Fibroblast of skin of back (primary cell): ENCODE measurements at regions not wholly inside any gene's neighbourhood (a gene's known extent, or its start where the extent isn't known, plus 50 kb on each side); places are given as distances from the start of the nearest gene placed in this dataset.

Experiments
- DNase-seq: peaks from one replicate; pipeline ENCODE4 v3.0.0-alpha.2; 2013

DNA sequence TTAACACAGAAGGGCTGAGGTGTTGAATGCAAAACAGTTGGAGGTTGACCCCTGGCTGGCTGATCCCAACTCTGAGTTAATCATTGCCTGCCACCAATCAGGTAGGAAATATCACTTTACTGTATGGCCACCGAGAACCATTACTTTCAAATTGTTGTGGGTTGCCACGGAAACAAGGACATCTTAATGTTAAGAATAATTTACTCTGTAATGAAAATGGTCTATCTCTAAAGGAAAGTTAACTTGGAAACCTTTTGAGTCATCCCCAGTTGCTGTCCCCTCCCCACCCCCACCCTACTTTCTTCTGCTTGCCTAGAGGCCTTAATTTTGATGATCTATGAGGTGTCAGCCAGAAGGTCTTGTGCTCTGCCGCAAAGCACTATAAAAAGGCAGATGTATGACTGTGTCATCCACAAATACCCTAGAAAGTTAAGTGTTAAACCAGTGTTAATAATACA lies 78.7 kb upstream of the SNRK start:
- no peak for DNase-seq

DNA sequence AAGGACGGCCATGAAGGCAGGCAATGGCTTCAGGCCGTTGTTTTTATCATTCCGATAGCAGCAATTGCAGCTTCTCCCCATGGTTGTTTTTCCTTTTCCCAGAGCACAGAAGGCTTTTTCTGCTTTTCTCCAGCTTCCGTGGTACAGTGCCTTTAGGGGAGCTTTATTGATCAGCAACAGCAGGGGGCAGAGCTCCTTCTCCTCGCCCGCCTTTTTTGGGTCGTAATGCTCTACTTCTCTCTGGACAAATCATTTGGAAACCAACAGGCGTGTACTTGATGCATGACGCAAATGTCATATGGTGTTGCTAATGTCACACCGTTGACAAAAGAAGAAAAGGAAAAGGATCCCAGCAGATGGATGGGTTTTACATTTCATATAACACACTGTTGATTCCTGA lies 79.7 kb upstream of the SNRK start:
- no peak for DNase-seq

DNA sequence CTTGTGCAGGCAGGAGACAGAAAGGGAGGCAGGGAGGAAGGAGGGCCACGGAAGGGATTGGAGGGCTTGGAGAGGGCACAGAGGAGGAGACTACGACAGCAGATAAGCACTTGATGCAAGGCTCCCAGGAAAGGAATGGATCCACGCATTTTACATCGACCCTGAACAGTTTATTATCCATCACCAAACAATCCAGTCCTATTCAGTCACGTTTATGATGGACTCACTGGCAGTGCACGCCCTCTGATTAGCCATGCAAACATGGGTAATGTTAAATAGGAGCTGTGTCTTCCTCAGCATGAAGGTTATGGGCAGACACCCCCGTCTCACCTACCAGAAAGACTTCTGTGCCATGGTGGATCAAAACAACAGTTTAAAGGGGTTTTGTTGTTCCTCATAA lies 80.2 kb upstream of the SNRK start:
- no peak for DNase-seq

DNA sequence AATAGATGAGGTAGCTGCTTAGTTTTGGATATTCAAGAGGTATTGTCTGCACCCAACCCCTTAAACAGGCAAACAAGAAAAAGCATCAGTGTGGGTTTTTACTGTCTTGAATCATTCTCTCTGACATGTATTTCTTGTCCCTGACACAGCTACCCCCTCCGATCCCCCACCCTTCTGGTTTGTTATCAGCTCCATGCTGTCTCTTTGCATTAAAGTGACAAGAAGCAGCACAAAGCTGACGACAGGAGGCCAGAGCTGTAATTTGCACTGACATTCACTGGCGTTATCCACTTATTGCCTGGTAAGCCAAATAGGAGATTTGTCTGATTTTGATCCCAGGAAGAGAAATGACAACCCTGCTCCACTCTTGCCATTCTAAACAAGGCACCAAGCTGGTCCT lies 83.3 kb upstream of the SNRK start:
- no peak for DNase-seq

DNA sequence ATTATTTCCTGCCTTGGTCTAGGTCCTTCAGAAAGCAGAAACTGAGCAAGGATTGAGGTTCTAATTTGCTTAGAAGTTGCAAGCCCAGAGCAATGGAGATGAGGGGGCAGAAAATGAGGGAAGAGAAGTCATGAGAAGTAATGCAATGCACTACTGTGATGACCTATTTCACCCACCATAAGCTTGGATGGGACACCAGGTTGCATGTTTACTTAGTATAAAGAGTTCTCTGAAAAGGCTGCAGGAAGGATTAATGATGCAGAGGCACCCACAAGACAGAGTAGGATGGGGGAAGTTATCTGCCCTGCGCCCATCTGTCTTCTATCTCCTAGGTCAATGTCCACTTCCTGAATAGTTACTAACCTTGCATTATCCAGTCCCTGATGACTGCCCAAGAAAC lies 84.8 kb upstream of the SNRK start:
- DNase-seq: no peak

DNA sequence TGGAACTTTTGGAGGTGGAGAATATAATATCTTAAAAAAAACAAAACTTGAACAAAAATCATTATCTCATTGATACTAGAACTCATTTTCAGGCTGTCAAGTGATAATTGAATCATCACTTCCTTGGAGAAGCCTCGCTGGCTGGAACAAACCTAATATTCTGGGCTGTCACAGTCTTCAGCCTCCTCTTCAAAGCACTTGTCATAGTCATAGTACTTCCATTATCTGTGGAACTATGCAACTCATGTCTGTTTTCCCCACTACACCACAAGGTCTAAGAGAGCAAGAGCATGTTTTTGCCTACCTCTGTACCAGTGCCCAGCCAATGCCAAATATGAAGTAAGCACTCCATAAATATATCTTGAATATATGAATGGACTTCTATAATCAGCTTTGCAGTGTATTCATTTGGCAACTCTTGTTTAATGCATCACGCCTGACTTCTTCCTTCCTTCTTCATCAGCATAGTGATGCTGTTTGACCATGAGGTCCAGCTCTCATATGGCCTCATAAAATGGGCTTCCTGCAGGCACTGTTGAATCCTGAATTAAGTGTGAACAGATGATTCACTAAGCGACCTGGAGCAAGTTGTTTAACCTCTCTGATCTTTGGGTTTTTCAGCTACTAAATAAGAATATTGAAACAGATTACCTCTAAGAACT lies 86.6 kb upstream of the SNRK start:
- no peak for DNase-seq

DNA sequence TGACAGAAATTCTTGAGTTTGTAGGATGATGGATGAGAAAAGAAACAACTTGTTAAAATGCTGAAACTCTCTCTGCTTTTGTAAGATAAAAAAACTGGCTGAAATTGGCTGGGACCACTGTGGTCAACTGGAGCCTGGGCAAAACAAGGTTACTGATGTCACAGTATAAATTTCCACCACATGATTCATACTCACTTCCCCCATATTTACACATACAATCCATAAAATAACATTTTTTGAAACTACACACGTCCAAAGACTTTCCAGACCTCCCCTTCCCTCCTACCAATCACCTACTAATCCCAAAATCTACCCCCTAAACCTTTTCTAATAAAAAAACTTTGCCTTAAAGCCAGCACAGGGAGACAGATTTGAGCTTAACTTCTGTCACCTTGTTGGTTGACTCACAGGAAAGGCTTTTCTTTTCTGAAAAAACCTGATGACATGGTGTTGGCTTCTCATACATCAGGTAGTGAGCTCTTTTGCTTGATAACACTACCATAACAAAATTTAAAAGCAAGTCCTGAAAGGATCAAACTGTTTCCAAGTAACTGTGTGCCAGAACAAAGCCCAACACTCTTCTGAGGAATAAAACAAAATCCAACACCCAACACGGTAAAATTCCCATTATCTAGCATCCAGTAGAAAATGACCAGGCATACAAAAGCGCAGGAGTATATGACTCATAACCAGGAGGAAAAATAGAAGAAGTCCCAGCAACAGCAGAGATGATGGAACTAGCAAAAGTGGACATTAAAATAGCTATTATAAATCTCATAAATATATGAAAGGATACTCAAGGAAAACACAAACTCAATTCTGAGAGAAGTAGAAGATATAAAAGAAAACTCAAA lies 87.3 kb upstream of the SNRK start:
- no peak for DNase-seq

DNA sequence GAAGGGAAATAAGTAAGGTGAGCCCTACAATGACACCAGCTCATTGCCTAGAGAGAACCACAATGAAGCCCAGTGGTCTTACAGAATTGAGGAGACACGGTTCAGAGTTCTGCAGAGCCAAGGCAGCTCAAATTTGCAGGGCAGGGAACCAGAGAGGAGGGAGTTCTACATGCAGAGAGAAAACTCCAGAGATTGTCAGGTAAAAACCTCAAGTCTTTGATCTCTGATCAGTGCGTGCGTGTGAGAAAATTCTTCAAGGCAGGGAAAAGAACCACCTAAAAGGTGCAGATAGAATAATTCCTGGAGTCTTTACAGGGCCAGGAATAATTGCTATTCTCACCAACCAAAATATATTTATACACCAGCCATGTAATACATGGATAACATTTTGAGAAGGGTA lies 88.0 kb upstream of the SNRK start:
- DNase-seq: no peak

DNA sequence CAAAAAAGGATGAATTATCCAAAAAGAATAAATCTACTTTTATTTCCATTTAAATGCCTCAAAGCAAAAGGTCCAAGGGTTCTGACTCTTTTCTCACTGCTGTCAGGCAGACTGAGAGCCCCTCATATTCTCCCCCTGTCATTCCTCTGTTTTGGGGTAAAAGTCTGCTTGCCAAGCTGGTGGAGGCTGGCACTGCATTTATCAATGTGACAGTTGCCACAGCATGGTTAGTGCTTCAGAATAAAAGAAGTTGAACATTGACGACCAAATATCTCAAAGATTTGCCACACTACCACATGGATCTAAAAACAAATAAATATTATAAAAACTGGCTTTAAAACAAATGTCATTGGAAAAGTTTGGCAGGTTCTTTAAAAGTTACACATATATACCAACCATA lies 89.2 kb upstream of the SNRK start:
- no peak for DNase-seq

DNA sequence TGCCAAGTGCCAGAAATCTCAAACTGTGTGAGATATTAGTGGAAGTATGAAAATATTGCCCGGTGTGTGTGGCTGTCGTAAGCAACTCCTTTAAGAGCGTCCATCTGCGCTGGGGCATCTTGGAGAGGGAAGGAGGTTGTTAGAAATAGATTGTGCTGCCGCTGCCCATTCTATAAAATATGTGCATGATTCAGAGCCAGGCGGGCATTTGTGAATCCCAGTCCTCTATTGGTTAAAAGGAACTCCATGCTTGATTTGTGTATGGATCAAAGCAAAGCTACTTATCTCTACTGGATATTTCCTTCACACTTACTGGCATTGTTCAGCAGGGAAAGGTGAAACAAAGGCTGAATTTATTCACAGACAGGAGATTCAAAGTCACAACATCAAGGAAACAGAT lies 89.6 kb upstream of the SNRK start:
- DNase-seq: no peak

DNA sequence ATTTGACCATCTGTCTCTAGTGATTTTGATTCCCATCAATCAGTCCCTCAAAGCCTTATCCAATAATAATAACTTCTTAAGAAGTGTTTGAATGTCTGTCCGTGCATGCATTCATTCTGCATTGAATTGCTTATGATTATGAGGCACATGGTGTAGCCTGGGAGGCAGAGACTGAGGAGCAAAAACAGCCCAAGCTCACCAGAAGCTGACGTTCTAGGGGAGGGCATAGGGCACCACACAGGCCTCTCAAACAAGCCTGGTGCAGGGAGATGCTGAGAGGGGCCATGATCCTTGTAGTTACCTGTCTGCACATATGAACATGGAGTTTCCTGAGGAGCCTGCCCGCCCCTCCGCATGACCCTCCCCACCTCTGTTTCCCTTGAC lies 89.2 kb upstream of the POMGNT2 start:
- no peak for DNase-seq

DNA sequence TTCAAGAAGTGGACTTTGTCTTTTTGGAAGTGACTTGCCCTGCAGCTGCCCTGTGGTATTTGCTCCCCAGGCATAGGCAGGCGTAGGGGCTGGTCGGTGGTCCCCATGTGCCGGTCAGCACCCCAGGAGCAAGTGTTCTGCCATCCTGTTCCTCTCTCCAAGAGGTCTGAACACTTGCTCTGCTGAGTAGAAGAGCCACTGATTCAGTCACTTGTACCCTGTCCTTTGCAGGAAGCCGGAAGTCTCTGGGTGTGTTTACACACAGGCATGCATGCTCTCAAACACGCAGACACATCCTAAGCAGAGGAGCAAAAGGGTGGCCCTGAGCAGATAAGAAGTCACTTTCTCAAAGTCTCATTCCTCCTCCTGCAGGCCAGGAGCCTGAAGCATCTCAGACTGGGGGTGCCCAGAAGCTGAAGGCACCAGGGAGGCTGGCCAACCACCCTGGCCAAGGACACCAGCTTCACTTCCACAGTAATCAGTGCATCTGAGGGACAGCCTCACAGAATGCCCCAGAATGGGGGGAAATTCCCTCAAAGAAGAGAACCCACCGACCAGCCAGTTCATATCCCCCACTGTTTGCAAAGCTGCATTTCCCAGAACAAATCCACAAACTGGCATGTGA lies 88.7 kb upstream of the POMGNT2 start:
- no peak for DNase-seq

DNA sequence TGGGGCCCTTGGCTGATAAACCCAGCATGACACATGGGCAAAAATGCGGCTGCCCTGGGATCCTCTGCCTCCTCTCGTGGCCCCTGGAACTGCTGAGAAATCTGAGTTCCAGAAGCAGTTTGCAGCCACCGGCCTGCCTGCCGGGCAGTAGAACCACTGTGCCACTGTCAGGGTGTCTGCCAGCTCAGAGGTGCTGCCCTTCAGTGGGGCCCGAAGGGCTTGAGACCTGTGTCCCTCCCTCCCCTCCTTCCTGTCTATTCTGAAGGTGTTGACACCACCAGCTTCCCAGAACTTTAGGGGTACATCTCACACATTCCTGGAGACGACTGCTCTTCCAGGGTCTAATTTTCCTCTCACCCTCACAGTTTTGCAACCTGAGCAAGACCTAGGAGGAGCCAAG lies 88.2 kb upstream of the POMGNT2 start:
- DNase-seq: no peak

DNA sequence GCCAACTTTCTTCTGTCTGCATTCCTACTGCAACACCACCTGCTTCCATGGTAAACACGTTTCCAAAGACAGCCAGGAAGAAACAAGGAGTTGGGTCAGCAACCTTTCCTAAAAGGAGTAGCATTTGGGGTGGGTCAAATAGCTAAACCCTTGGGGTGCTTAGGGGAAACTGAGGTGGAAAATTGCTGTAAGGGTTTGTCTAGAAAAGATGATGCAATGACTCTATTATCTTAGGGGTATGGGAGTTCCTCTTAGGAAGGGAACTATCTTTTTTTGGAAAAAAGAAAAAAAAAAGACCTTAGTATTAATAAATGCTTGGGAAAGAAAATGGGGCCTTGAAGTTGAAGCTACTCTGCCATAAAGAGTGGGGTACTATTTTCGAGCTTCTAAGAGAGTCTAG lies 86.1 kb upstream of the POMGNT2 start:
- DNase-seq: no peak

DNA sequence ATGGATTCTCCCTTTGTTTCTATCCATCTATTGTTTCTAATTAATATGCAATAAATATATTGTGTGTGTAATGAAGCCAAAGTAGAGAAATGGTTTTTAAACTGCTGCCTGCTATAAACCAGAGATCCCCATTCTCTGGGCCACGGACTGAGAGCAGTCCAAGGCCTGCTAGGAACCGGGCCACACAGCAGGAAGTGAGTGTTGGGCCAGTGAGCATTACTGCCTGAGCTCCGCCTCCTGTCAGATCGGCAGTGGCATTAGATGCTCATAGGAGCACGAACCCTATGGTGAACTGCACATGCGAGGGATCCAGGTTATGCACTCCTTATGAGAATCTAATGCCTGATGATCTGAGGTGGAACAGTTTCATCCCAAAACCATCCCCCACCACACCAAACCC lies 85.2 kb upstream of the POMGNT2 start:
- no peak for DNase-seq

DNA sequence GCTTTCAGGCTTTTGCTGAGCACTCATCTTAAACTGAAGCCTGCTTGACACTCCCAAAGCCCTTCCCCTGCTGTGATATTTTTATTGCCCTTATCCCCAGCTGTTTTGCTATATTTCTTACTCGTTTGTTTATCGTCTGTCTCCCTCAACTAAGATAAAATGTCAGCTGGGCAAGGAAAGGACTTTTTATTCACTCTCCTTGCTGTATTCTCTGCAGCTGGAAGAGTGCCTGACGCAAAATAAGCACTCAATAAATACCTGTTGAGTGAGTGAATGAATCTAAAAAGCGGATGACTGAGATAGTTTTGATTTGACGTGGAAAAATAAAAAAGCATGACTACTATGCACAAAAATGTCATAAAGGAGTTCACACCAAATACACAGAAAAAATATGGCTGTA lies 84.8 kb upstream of the POMGNT2 start:
- DNase-seq: peak; percentile 92

DNA sequence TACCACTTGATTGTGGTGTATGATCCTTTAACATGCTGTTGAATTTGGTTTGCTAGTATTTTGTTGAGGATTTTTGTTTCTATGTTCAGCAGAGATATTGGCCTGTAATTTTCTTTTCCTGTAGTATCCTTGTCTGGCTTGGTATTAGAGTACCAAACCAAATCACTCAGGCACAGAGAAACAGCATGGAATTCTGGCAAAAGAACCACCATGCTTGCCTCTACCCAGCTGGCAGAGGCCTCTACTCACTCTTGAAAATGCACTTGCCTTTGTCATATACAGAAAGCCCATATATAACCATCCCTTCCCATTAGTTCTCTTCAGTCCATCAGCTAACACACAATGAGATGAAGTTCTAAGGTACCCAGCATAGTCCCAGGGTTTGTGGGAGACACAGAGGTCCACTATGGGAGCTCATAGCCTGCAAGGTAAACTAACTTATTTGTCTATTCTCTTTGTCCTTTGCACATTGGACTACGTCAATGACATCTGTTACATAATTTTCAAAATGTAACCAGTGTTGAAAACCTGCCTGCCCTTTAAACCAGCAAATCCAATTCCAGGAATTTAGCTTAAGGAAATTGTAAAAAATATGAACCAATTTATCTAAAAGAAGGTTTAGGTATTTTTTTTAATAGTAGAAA lies 82.1 kb upstream of the POMGNT2 start:
- DNase-seq: no peak

DNA sequence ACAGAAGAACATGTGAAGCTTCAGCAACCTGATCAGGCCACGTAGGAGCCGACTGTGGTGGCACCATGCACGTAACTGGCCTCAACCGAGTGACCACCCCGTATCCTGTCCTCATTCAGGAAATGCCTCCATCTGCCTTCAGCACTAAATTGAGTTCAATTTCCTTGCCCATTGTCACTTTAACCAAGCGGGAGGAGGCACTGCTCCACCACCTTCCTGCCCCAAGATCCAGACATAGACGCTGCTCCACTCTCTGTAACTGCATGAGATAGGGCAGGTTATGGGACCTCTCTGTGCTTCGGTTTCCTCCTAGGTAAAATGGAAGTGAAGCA lies 80.1 kb upstream of the POMGNT2 start:
- DNase-seq: no peak

DNA sequence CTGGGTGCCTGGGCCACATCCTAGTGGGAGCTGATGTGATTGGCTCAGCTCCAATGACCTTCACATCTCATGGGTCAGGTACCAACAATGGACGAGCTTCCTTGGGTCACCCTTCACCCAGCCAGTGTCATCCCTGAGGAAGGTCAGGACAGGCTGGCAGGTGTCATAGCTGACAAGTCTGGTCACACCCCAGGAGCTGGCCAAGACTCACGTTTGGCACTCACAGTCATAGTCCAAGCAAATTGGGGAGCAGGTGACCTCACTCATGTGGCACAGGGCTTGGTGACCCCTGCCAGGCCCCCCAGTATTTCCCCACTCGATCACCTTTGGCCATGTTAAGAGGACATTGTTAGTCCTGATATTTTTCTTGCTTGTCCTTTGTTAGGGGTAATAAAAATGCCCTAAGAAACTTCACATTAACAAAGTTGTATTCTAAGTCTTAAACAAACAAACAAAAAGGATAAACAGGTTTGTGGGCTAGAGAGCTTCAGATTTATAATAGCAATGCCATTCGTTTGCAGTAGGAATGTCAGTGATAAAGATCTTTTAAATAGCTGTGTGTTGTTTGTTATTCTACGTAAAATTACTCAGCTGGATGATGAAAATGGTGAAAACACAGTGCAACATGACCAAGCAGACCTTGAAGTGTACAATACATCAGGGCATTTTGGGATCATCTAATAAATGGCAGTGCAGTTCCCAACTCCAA lies 79.5 kb upstream of the POMGNT2 start:
- DNase-seq: peak; percentile 43

DNA sequence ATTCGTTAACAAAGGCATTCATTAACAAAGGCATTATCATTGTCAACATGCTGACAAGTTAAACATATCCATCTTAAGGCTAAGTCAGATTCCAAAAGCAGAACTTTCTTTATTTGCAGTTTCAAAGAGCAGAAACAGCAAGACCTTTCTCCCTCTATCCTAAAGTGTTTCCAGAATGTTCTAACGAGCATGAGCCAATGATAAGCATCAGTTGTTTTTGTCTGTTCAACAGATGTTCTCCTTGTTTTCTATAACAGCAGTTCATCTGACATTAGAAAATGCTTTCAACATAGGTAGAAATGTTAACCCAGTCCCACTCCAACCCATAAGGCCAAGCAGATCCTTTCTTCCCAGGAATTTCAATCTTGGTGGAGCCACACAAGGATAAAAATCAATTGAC lies 77.6 kb upstream of the POMGNT2 start:
- no peak for DNase-seq

DNA sequence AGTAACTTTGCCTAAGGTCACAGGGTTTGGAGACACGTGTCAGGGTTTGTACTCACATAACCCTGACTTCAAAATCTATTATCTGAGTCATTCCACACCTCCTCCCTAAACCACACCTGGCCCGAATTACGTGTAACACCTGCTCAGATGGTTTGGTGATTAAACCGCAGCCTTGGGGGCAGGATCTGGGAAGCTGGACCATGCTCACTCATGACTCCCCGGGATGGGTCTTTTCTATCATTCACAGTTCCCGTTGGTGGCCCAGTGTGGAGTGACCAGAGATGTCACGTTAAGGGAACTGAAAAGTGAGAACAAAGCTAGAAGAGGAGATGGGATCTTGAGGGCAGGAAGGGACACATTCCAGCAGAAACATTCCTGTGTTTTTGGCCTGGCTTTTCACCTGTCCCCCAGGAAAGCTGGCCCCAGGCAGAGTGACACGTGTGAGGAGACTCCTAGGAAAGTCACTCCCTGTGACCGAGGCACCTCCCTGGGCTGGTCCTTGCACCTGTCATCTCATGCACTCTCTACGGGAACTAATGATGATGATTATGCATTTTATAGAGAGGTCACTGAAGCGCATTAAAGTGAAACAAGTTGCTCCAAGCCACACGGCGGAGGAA lies 75.4 kb upstream of the POMGNT2 start:
- no peak for DNase-seq

DNA sequence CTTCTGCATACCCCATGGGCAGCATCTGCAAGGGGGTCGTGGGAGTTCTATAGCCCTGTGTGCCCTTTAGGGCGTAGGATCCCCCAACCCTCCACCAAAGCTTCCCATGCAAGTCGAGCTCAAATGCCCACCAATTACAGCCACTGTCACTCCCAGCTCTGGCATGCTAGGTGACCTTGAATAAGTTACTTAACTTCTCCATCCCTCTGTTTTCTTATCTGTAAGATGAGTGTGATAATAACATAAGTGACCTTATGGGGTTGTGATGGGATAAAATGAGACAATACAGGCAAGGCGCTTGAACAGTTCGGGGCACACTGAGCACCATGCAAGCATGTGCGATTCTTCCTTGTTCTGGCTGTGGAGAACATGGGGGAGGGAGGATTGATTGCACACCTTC lies 74.8 kb upstream of the POMGNT2 start:
- DNase-seq: no peak
